HG02759 (cell line): ENCODE measurements at regions not wholly inside any gene's neighbourhood (a gene's known extent, or its start where the extent isn't known, plus 50 kb on each side); places are given as distances from the start of the nearest gene placed in this dataset.
"Not testable (repeated sequence)": the region's sequence is repeated elsewhere in the genome, so short reads cannot be mapped to it uniquely, and the experiment has no call there.

Experiments used
- ATAC-seq: cut with Tn5 transposase; IDR thresholded peaks from one replicate; pipeline ENCODE4 v1.9.1; 2021; ENCODE audit warnings: mild to moderate bottlenecking, moderate library complexity; ENCODE audit not compliant: unreplicated experiment

DNA sequence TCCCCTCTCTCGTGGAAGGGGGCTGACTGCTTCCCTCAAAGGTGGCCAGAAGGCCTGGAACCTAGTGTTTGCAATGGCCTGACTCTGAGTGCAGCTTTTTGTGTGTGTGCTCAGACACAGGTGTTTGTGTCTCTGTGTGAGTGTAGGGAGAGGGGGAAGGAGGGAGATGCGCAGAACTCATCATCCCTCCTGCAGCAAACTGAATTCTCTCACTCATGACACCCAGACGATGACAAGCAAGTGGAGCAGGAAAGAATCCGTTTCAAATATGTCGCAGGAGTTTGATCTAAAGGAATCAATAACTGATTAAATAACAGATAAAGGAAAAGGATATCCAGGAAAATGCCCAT, 101.4 kb downstream of the TNFAIP3 start:
- no peak for ATAC-seq

DNA sequence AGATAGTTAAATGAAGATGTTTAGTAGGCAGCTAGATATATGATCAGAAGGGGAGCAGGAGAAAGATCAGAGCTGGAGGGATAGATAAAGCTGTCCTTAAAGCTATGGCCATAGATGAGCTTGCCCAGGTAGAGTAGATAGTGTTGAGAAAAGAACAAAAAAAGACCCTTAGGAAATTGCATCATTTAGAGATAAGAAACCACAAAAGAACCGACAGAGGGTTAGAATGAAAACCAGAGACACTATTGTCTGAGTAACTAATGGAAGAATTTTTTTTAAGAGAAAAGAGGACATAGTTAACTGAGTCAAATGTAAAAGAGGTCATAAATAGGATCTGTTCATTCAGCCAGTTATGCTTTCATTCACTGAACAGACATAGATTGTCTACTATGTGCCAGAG, 101.8 kb downstream of the TNFAIP3 start:
- ATAC-seq, result no peak

DNA sequence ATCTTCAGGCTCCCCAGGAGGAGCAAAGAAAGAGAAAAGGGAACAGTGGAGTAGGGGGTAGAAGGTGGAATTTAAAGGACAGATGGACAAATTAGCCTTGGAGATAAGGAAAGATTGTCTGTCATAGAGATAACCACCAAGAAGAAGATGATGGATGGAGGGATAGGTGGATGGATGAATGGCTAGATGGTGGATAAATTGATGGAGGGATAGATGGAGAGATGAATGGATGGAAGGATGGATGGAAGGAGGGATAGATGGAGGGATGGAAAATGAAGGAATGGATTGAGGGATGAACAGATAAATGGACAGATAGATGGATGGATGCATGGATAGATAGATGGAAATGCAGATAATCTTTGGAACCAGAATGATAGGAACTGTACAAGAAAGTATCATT, 102.8 kb downstream of the TNFAIP3 start:
- no peak for ATAC-seq

DNA sequence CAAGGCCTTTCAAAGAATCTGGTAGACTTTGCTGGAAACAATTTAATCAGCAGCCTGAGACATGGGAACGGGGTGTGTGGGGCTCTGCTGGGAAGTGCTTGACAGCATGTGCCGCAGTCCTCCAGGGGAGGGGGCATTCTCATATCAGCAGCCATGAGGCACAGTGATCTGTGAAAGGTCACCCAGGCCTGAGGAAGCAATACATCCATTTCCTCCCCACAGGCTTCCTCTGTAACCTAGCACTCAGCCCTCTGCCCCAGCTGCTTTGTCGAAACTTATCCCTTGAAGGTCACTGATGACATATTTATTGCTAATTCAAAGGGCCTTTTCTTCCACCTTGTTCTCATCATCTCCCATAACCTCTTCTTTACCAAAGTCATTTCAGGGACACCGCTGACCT, 103.3 kb downstream of the TNFAIP3 start:
- ATAC-seq, result no peak

DNA sequence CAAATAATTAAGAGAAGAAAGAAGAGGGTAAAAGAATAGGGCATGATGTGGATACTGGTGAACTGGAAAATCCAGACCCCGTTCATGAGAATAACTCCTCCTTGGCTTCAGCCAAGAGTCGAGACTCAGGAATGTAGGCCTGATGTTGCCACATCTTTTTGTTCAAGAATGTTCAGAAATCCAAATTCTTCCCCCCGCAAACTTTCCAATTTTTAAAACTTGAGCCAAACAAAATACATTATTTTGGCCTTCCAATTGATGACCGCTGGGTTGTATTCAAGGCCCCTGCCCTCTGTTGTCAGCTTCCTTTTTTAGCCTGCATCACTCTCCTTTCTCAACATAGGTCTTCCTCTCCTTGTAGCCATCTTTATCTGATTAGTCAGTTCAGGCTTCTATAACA, 106.1 kb downstream of the TNFAIP3 start:
- no peak for ATAC-seq

DNA sequence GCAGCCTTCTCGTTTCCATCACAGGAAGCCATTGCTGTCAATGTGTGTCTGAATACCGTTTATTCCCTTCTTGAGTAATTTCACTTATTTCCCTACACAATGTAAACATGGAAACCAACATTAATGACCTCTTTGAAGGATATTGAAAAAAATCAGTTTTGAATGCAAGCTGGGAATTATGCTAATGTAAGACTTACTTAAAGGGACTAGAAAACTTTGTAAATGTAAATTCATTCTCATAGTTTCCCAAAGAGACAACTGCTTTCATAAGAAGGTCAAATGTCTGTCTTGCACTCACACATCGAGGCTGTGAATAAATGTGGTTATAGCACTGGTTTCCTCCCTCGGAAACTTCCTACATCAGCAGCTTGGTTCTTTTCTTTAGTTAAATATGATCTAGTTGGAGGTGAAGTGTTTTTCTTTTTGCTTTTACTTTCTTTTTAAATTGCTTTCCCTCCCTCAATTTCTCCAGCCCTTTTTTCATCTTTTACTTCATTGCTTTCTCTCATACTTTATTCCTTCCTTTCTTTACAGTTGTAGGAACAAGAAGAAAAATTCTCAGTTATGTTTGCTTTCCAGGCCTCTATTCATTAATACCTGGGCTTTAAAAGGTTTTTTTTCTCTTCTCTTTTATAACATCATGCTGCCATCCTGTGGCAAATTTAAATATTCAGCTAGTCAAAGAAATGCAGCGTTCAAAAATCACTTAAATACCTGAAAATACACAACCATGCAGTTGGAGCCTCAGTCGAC, 108.3 kb downstream of the TNFAIP3 start:
- ATAC-seq, result no peak

DNA sequence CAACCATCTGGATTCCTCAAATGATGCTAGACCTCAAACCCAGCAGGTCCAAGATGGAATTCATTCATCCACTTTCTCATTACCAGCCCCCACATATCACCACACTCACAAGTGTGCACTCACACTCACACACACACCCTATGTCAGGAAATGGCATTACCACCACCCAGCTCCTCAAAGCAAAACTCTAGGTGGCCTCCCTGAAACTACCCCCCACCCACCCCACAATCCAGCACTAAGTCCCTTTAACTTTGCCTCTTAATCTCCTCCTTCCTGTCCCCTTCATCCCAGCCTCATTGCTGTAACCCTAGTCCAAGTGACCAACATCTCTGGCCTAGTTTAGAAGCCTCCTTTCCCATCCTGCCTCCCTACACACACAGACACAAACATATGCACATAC, 109.4 kb downstream of the TNFAIP3 start:
- no peak for ATAC-seq

DNA sequence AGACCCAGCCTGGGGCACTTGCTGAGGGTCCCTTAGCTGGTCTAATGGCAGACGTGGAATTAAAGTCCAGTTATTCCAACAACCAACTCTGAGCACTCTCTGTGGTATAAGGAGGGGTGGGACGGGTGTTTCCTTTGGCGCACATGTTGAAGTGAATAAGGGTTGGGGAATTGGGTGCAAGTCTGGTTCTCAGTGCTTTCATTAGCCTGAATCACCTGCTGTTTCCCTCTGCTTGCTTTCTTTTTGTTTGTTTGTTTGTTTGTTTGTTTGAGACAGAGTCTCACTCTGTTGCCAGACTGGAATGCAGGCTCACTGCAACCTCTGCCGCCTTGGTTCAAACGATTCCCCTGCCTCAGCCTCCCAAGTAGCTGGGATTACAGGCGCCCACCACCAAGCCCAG, 110.1 kb downstream of the TNFAIP3 start:
- ATAC-seq, result no peak

DNA sequence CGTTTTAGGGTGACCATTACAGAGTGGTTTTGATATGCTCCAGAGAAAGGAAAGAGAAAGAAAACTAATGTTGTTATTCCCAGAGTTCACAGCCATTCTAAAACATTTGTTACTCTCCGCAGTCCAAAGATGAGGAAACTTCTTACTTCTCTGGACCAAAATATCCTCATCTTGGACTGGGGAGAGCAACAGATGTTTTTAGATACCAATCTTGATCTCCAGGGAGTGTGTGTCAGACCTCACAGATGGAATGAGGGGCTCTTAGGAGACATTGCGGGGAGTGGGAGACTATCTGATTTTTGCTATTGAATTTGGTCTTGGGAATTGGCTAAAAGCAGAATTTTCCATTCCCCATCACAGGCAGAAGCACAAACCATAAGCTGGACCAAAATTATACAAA, 110.8 kb downstream of the TNFAIP3 start:
- ATAC-seq, result no peak

DNA sequence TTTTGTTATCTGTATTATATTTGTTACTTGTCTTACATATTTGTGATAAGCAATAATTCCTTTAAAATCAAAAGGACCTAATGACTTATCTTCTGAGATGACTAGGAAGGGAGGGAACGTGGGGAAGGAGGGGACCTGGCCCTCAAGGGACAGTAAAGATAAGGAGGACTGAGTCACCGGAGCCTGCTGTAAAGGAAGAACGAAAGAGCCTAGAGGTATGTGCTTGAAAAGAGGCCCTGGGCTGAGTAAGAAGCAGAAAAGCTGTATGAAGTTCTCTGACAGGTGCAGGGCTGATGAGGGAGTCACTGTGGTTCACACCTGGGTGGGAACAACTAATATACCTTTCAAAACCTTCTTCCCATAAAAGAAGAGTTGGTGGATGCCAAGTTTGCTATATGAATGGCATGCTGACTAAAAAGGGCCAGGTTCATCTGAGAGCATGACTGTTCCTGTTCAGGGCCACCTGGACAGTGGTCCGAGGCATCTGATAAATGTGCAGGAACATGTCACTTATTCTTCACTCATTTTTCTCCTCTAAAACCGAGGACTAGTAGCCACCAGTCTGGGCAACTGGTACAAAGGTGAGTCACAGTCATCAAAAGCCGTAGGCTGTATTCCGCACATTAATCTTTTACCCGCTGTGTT, 111.3 kb downstream of the TNFAIP3 start:
- ATAC-seq, result peak; percentile 55

DNA sequence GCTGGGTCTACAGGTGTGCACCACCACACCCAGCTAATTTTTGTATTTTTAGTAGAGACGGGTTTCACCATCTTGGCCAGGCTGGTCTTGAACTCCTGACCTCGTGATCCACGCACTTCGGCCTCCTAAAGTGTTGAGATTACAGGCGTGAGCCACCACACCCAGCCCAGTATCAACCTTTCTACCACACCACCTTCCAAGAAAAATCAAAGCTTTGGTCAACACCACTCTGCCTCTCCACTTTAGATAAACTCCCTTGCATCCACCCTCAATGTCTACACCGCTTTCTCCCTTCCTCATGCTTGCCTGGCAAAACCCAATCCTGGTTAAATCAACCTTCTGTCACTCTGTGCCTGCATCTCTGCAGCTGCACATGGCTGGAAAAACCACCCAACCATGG, 112.2 kb downstream of the TNFAIP3 start:
- ATAC-seq, result not testable (repeated sequence)

DNA sequence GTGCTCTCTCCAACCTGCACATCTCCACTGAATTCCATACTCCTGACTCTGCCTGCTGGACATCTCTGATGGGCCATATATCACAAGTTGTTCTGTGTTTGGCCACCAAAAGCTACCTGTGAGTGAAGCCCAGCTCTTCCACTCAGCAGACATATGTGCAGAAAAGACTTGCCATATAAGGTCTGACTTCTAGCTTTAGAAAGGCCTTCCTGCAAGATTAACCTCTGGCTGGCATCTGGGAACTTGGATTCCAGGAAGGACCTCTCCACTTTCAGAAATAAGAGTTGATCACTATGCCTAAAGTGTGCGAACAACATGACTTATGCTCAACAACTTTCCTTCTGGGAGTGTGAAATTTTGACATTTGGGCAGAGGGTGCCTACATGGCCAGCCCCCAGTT, 113.7 kb downstream of the TNFAIP3 start:
- ATAC-seq, result no peak

DNA sequence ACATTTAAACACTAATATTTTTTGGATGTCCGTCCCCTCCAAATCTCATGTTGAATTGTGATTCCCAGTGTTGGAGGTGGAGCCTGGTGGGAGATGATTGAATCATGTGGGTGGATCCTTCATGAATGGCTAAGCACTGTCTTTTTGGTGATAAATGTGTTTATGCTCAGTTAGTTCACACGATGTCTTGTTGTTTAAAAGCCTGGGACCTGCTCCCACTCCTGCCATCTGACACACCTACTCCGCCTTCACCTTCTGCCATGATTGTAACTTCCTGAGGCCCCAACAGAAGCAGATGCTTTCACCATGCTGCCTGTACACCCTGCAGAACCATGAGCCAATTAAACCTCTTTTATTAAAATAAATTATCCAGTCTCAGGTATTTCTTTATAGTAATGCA, 114.7 kb downstream of the TNFAIP3 start:
- no peak for ATAC-seq

DNA sequence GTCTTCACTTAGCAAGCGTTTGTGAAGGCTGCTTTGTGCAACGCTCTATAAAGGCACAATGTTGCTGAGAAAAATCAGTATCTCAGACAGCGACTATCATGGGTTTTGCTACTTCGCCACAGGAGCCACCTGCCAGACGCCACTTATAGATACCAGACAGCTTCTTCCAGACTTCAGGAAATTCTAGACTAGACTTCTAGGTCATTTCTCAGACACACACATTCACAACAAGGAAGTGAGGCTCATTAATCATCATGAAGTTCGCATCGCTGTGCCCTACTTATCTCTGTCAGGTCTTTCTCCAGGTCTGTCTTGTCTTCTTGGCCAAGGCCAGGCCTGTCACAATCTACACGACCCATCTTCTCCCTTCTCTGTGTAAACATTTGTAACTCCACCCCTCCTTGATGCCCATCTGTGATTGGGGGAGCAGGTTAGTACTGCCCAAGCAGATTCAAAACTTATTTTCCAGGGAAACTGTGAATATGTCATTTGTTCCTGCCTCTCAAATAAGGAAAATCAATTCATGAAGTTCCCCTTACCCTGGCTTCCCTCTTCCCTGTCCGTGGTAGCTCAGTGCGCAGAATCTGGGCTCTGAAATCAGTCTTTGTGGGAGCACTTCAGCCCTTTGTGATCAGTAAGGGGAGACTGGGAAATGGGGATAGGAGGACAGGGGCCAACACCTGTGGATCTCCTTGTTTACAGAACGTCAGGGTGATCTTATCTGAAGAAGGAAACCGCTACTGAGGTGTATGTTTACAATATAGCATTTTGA, 115.5 kb downstream of the TNFAIP3 start:
- no peak for ATAC-seq

DNA sequence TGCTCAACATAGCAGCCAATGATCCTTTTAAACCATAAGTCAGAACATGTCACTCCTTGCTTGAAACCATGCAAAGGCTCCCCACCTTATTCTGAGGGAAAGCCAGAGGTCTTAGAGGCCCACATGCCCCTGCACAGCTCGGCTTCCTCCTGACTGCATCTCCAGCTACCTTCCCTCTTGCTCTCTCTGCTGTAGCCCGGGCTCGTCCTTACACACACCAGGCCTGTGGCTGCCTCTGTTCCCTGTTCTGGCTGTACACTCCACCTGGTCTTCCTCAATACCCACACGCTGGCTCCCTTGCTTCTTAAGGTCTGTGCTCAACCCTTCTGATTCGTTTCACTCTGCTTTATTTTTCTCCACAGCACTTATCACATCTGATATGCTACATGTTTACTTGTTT, 116.2 kb downstream of the TNFAIP3 start:
- no peak for ATAC-seq

DNA sequence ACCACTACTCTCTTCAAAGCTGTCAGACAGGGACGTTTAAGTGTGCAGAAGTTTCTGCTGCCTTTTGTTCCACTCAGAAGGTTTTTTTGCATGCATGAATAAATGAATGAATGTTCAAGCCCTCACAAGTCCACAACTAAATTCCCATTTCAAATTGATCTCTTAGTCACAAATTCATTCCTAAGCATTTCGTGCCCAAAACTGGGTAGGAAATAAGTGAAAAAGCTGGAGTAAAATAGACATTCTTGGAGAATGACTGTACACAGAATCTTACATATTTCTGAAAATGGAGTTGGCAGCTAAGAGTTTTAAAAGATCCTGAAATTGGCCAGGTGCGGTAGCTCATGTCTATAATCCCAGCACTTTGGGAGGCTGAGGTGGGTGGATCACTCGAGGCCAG, 117.6 kb downstream of the PERP start:
- no peak for ATAC-seq

DNA sequence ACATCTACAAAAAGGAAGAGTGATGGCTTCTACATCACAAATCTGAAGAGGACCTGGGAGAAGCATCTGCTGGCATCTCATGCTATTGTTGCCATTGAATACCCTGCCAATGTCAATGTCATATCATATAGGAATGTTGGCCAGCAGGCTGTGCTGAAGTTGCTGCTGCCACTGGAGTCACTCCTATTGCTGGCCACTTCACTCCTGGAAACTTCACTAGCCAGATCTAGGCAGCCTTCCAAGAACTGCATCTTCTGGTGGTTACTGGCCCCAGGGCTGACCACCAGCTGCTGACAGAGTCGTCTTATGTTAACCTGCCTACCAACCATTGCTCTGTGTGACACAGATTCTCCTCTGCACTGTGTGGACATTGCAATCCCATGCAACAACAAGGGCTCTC, 111.8 kb downstream of the PERP start:
- no peak for ATAC-seq

DNA sequence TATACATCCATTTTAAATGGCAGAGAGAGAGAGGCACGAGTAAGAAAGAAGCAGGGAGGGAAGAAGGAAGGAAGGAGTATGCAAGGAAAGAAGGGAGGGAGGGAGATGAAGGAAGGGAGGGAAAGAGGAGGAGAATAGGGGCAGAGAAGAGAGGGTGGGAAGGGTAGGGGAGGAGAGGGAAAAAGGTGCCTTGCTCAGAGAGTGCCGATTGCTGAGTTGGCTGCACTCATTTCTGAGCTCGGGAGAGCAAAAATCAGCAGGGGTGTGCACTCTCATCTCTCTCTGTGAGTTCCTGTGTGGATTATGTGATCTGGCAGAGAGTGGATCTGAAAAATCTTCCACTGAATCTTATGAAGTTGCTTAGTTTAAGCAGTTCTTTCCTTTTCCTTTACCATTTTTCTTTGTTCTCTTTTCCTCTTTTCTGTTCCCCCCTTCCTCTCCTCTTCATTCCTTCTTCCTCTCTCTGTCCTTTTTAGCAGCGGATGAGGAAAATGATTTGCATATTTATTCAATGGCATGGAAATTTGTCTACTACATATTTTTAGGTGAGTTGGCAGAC, 108.7 kb downstream of the PERP start:
- ATAC-seq, result no peak

DNA sequence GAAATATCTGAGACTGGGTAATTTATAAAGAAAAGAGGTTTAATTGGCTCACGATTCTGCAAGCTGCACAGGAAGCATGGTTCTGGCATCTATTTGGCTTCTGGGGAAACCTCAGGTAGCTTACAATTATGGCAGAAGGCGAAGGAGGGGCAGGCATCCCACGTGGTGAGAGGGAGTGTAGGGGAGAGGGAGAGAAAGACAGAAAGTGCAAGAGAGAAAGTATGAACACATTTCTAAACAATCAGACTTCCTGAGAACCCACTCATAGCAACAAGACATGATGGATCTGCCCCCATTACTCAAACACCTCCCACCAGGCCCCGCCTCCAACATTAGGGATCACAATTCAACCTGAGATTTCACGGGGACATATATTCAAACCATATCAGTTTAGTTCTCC, 107.4 kb downstream of the PERP start:
- no peak for ATAC-seq

DNA sequence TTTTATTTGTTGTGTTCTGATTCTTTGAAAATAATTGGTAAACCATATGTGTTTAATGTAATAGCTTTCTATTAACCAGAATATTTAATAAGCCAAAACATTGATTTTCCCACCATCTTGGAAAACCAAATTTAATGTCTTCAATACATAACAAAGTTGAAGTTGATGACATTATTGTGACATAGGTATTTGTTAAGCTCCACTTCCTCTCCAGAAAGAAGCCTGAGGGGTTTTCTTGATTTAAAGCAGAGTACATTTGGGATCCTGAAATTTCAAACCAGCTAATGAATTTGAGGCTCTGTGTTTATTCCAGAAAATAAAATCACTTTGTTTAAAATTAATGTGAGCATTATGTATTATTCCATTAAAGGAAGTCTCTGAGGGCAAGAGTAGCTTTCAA, 106.3 kb downstream of the PERP start:
- no peak for ATAC-seq

DNA sequence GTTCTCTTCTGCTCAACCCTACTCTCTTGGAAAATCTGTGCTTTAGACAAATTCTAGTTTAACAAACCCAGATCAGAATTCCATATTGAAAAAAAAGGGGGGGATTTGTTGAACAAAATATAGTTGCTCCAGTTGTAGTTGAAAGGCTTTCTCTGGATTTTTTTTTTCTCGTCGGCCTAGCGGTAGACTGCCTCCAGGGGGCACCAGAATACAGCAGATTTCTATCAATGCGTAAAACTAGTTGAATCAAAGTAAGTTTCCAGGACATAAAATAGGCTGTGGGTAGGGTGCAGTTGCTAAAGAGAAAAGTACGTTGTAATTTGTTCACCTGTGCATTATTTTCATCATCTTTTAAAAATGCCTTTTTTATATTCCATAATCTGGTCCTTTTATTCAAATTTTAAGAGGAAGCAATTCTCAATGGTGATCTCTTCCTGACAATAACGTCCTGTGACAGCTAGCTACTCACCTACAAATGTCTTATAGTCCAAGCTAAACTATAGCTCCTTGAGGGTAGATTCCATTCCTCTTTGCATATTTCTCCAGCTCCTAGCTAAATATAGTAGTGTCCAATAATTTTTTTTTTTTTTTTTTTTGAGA, 105.4 kb downstream of the PERP start:
- no peak for ATAC-seq
